ENCODE measurements at regions not wholly inside any gene's neighbourhood (a gene's known extent, or its start where the extent isn't known, plus 50 kb on each side); places are given as distances from the start of the nearest gene placed in this dataset.

GRCh38 chr13:88360761-88361160, 689.6 kb downstream of the SLITRK5 start:
- H3K9me3 ChIP-seq = no peaks in the 10 kb centered on the region
- H3K36me3 ChIP-seq = no peaks in the 10 kb centered on the region
- TF ChIP-seq POLR2AphosphoS5 (IDR thresholded peaks at IDR 0.05; ENCODE audit: insufficient read depth in 1 of 2, low read depth in 1 of 2) (no peak), POLR2A (IDR thresholded peaks at IDR 0.05) (no peak), CTCF (IDR thresholded peaks at IDR 0.05) (no peak)
- no peaks in the 10 kb centered on the region for H3K27me3 ChIP-seq
- H3K4me3 ChIP-seq = no peak overlapping the region
- no peak for DNase-seq (ENCODE audit: extremely low spot score in 2 of 2)
- no peaks in the 10 kb centered on the region for H3K4me1 ChIP-seq
- intact Hi-C loops (cut with DNase I) = no loop called here
- no peak overlapping the region for H3K27ac ChIP-seq

GRCh38 chr13:88369866-88370265, 698.7 kb downstream of the SLITRK5 start:
- Histone ChIP-seq H3K27ac (no peak overlapping the region), H3K36me3 (no peaks in the 10 kb centered on the region), H3K4me1 (no peaks in the 10 kb centered on the region), H3K9me3 (no peaks in the 10 kb centered on the region), H3K27me3 (no peaks in the 10 kb centered on the region), H3K4me3 (no peak overlapping the region)
- TF ChIP-seq CTCF (IDR thresholded peaks at IDR 0.05) = no peak
- TF ChIP-seq POLR2A (IDR thresholded peaks at IDR 0.05) = no peak
- TF ChIP-seq POLR2AphosphoS5 (IDR thresholded peaks at IDR 0.05; ENCODE audit: insufficient read depth in 1 of 2, low read depth in 1 of 2) = no peak
- intact Hi-C loops (cut with DNase I) = no loop called here
- DNase-seq (ENCODE audit: extremely low spot score in 2 of 2) = no peak

- Histone ChIP-seq H3K27me3 (no peaks in the 10 kb centered on the region), H3K9me3 (no peaks in the 10 kb centered on the region), H3K4me1 (no peaks in the 10 kb centered on the region), H3K36me3 (no peaks in the 10 kb centered on the region), H3K4me3 (no peak overlapping the region), H3K27ac (no peak overlapping the region)
- TF ChIP-seq CTCF (IDR thresholded peaks at IDR 0.05) (no peak), POLR2AphosphoS5 (IDR thresholded peaks at IDR 0.05; ENCODE audit: insufficient read depth in 1 of 2, low read depth in 1 of 2) (no peak), POLR2A (IDR thresholded peaks at IDR 0.05) (no peak)
- intact Hi-C loops (cut with DNase I) = no loop called here
- no peak for DNase-seq (ENCODE audit: extremely low spot score in 2 of 2)
Measured at GRCh38 chr13:88376760-88377388, 705.7 kb downstream of the SLITRK5 start.

GRCh38 chr13:88377852-88378251, 706.7 kb downstream of the SLITRK5 start:
- Histone ChIP-seq H3K27me3 (no peaks in the 10 kb centered on the region), H3K4me1 (no peaks in the 10 kb centered on the region), H3K27ac (no peak overlapping the region), H3K4me3 (no peak overlapping the region), H3K36me3 (no peaks in the 10 kb centered on the region), H3K9me3 (no peaks in the 10 kb centered on the region)
- no peak for DNase-seq (ENCODE audit: extremely low spot score in 2 of 2)
- TF ChIP-seq POLR2AphosphoS5 (IDR thresholded peaks at IDR 0.05; ENCODE audit: insufficient read depth in 1 of 2, low read depth in 1 of 2) (no peak), CTCF (IDR thresholded peaks at IDR 0.05) (no peak), POLR2A (IDR thresholded peaks at IDR 0.05) (no peak)
- intact Hi-C loops (cut with DNase I) = no loop called here

DNA sequence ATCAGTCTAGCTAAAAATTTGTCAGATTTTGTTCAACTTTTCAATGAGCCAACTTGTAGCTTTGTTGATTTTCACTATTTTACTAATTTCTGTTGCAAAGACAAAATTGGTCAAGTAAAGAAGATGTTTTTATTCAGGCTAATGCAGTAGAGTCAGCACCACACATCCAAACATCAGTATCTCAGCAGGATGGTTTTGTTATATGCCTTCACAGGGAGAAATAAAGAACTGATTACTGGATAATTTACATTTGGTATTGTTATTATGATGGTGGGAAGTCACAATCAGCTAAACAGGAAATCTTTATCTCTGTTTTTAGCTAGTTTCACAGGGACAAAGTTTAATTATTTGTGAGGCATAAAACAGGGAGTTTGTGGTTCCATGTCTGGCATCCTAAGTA, 713.4 kb downstream of the SLITRK5 start:
- intact Hi-C loops (cut with DNase I) = no loop called here
- Histone ChIP-seq H3K36me3 (no peaks in the 10 kb centered on the region), H3K4me1 (no peaks in the 10 kb centered on the region), H3K9me3 (no peaks in the 10 kb centered on the region), H3K27ac (no peak overlapping the region), H3K27me3 (no peaks in the 10 kb centered on the region), H3K4me3 (no peak overlapping the region)
- DNase-seq (ENCODE audit: extremely low spot score in 2 of 2) = no peak
- no peak for TF ChIP-seq POLR2AphosphoS5 (IDR thresholded peaks at IDR 0.05; ENCODE audit: insufficient read depth in 1 of 2, low read depth in 1 of 2)
- no peak for TF ChIP-seq CTCF (IDR thresholded peaks at IDR 0.05)
- TF ChIP-seq POLR2A (IDR thresholded peaks at IDR 0.05) = no peak

All from vagina (tissue), 2 donors.